ENCODE measurements at regions not wholly inside any gene's neighbourhood (a gene's known extent, or its start where the extent isn't known, plus 50 kb on each side); places are given as distances from the start of the nearest gene placed in this dataset.

DNA sequence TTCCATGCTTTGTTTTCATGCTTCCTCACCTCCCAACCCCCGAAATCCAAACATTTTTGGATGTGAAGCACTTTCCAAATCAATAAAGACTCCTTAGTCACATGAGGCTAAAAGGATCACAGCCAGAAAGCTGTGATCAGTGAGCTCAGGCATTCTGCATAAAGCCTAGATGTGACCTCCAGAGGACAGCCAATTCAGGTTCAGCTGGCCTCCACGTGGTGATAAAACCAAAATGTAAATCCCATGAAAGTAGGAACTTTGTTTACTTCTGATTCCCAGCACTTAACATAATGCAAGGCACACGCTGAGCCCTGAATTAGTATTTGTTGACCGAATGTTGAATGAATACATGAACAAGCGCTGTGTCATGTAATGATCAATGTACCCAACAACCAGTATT lies 249.5 kb upstream of the EOMES start:
- no peak for DNase-seq (ENCODE audit: extremely low read depth, low read depth)
- TF ChIP-seq, protein P1, sequence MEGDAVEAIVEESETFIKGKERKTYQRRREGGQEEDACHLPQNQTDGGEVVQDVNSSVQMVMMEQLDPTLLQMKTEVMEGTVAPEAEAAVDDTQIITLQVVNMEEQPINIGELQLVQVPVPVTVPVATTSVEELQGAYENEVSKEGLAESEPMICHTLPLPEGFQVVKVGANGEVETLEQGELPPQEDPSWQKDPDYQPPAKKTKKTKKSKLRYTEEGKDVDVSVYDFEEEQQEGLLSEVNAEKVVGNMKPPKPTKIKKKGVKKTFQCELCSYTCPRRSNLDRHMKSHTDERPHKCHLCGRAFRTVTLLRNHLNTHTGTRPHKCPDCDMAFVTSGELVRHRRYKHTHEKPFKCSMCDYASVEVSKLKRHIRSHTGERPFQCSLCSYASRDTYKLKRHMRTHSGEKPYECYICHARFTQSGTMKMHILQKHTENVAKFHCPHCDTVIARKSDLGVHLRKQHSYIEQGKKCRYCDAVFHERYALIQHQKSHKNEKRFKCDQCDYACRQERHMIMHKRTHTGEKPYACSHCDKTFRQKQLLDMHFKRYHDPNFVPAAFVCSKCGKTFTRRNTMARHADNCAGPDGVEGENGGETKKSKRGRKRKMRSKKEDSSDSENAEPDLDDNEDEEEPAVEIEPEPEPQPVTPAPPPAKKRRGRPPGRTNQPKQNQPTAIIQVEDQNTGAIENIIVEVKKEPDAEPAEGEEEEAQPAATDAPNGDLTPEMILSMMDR (IDR thresholded peaks at IDR 0.05; ENCODE audit: low read depth, low read length), result no peak

DNA sequence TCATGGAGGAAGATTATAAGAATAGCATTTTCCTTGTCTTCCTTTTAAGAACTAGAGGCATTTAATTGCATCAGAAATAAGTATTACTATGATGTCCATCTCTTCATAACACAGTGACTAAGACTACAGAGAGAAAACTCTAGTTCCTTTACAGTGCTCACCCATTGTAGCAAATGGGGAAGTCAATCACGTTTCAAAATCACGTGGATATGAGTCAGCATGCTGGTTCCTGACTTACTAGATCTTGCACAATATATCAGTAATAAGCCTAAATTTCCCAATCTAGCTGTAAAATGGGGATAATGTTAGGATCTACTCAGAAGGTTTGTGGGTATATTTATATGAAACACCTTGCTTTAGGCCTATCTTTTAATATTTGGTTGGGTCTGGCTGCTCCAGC lies 254.8 kb upstream of the EOMES start:
- TF ChIP-seq, protein P1 (IDR thresholded peaks at IDR 0.05; ENCODE audit: low read depth, low read length), result no peak
- DNase-seq (ENCODE audit: extremely low read depth, low read depth), result peak; percentile 1

DNA sequence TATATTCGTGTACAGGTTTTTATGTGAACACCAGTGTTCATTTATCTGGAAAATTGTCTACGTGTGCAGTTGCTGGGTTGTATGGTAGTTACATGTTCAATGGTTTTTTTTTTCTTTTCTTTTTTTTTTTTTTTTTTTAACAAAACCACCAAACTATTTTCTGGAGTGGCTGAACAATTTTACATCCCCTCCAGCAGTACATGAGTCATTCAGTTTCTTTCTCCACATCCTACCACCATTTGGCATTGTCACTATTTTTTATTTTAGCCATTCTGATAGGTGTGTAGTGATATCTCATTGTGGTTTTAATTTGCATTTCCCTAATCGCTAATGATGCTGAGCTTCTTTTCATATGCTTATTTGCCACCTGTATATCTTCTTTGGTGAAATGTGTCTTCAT lies 256.3 kb upstream of the EOMES start:
- TF ChIP-seq, protein P1 (IDR thresholded peaks at IDR 0.05; ENCODE audit: low read depth, low read length), result no peak
- DNase-seq (ENCODE audit: extremely low read depth, low read depth), result no peak

DNA sequence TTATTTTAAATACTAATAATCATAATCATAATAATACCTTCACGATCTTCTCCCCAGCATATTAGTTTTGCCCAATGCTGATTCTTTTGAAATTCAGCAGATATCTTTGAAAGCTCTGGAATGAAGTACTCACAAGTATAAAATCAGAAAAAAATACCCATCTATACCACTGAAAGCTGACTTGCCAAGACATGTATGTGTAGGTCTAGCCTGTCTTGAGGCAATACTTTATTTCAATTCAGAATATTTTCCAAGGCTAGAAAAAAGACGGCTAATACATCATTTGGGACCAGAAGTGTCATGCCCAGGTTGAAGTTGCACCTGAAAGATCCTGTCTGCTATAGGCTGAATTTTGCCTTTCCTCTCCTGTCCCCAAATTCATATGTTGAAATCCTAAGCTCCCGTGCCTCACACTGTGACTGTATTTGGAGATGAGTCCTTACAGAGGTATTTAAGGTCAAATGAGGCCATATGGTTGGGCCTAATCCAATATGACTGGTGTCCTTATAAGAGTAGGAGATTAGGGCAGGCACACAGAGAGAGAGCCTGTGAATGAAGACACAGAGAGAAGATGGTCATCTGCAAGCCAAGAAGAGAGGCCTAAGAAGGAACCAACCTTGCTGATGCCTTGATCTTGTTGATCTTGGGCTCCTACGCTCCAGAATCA lies 255.9 kb upstream of the CMC1 start:
- DNase-seq (ENCODE audit: extremely low read depth, low read depth), result no peak
- TF ChIP-seq, protein P1 (IDR thresholded peaks at IDR 0.05; ENCODE audit: low read depth, low read length), result no peak

DNA sequence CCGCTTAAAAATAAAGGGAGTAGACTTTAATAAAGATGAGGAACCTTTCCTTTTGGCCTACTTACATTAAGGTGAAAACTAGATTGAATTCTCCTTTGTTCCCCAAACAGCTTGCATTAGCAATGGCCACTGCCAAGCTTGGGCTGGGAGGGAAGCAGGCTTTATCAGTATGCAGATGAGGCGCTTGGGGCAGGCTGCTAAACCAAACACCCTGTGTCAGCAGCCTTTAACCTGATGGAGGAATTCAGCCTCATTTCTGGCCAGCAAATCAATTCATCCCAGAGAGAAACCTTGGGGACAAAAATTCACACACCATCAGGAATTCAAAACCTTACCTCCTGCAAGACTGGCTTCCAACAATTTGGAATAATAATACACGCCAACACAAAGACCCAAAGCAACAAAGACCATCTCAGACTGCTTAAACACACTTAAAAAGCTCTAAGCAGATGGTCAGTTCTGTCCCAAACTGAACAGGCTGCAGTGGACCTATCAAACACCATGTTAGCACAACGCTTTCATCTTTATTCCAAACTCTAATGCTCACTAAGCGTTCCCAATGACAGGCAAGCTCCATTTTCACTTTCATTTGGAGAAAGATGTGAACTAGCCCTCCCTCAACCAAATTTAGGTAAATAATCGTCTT lies 255.1 kb upstream of the CMC1 start:
- TF ChIP-seq, protein P1 (IDR thresholded peaks at IDR 0.05; ENCODE audit: low read depth, low read length), result no peak
- DNase-seq (ENCODE audit: extremely low read depth, low read depth), result no peak

DNA sequence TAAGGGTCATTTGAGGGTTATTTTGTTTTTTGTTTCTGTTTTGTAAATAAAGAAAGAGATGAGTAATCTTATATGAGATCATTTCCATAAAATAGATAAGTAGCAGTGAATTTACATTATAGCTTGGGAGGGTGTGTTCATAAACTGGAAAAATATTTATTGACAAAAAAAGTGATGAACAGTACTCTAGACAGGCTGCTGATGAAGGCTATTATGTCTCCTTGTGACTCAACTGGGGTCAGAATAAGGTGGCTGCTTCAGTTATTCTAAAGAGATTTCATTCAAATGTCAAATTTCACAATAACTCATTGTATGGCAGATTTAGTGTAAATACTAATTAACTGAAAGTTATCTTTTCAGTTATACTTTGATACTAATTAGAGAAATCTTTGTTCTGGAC lies 251.1 kb upstream of the CMC1 start:
- no peak for DNase-seq (ENCODE audit: extremely low read depth, low read depth)
- TF ChIP-seq, protein P1 (IDR thresholded peaks at IDR 0.05; ENCODE audit: low read depth, low read length), result no peak

DNA sequence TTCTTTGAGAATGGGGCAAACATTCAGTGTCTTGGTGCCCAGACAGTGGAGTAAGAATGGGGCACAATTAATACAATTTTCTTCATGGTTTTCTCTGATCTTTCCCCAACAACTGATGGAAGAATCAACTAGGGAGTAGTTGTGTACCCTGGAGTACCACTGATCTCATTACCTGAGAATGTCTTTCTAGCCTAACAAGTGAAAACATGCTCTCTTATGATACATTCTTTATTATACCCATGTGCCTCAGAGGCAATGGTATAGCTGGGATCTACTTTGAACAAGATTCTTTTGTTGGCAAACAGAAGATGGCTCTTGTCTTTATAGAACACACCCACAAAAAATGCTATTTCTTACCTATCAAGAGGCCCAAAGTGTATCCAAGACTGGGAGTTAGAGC lies 250.6 kb upstream of the CMC1 start:
- DNase-seq (ENCODE audit: extremely low read depth, low read depth), result no peak
- TF ChIP-seq, protein P1 (IDR thresholded peaks at IDR 0.05; ENCODE audit: low read depth, low read length), result no peak

Data from AG09319 (cell line).